ENCODE measurements at regions not wholly inside any gene's neighbourhood (a gene's known extent, or its start where the extent isn't known, plus 50 kb on each side); places are given as distances from the start of the nearest gene placed in this dataset.

- TF ChIP-seq YY1 (IDR thresholded peaks at IDR 0.05; ENCODE audit: low read depth), result no peak
- TF ChIP-seq REST (IDR thresholded peaks at IDR 0.05; ENCODE audit: low read depth), result no peak
- no peak for TF ChIP-seq TAF1 (IDR thresholded peaks at IDR 0.05; ENCODE audit: low read depth)
- no peak for TF ChIP-seq TEAD4 (IDR thresholded peaks at IDR 0.05)
- TF ChIP-seq NFIC (IDR thresholded peaks at IDR 0.05), result no peak
- TF ChIP-seq EP300 (IDR thresholded peaks at IDR 0.05; ENCODE audit: borderline replicate concordance), result no peak
- TF ChIP-seq EGR1 (IDR thresholded peaks at IDR 0.05), result no peak
Observed at GRCh38 chr3:18044971-18045880, 302.8 kb upstream of the TBC1D5 start.

Data from Ishikawa (cell line).